AG09309 (cell line): ENCODE measurements at regions not wholly inside any gene's neighbourhood (a gene's known extent, or its start where the extent isn't known, plus 50 kb on each side); places are given as distances from the start of the nearest gene placed in this dataset.

Experiments
- DNase-seq: peaks from one replicate; pipeline ENCODE4 v3.0.0-alpha.2; 2010; ENCODE audit warnings: low read depth
- H3K4me3 ChIP-seq: 2 replicates; pipeline ENCODE4 v1.5.1; 2011; ENCODE audit warnings: mild to moderate bottlenecking, low read depth, low read length, moderate library complexity; ENCODE audit not compliant: control insufficient read depth
- TF ChIP-seq, protein P1 (sequence below): IDR thresholded peaks from 2 replicates; pipeline ENCODE4 v1.5.1; 2011; ENCODE audit warnings: mild to moderate bottlenecking, low read depth, low read length, inconsistent platforms; ENCODE audit not compliant: insufficient read depth, control insufficient read depth; ENCODE audit errors: missing control alignments

DNA sequence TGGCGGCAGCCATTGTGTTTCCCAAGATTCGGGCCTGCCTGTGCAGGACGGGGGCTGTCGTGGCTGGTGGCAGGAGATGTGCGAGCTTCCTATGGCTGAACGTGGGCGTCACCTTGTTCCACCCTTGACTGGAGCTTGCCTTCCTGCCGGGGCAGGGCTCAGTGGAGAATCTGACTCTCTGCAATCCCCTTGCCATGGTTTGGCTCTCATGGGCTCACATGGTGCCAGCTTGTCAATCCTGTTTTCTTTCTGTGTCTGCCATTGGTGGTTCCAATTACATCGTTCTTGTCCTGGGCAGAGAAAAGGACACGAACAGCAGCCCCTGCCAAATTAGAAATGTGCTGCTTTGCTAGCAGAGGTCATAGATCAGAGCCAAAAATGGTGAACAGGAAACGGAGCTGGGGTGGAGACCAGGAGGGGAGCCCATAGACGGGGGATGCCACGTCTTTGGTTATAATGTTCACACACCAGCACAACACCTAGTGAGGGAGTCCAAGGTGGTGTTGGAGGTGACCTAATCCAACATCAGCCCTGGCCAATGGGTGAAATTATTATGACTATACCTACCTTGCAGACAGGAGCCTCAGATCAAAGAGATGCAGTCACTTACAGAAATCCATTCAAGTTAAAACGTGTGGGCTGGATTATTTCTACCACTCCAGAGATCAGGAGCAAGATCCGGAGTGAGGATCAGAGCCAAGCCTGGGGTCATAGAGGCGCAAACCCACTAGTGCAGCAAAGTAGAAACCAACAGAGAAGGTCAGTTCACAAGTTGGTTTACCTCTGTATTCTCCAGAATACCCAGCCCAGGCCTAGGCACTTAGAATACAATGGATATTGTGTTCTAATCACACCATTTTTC lies 253.1 kb downstream of the SIPA1L2 start:
- DNase-seq: no peak
- TF ChIP-seq, protein P1, sequence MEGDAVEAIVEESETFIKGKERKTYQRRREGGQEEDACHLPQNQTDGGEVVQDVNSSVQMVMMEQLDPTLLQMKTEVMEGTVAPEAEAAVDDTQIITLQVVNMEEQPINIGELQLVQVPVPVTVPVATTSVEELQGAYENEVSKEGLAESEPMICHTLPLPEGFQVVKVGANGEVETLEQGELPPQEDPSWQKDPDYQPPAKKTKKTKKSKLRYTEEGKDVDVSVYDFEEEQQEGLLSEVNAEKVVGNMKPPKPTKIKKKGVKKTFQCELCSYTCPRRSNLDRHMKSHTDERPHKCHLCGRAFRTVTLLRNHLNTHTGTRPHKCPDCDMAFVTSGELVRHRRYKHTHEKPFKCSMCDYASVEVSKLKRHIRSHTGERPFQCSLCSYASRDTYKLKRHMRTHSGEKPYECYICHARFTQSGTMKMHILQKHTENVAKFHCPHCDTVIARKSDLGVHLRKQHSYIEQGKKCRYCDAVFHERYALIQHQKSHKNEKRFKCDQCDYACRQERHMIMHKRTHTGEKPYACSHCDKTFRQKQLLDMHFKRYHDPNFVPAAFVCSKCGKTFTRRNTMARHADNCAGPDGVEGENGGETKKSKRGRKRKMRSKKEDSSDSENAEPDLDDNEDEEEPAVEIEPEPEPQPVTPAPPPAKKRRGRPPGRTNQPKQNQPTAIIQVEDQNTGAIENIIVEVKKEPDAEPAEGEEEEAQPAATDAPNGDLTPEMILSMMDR: no peak

DNA sequence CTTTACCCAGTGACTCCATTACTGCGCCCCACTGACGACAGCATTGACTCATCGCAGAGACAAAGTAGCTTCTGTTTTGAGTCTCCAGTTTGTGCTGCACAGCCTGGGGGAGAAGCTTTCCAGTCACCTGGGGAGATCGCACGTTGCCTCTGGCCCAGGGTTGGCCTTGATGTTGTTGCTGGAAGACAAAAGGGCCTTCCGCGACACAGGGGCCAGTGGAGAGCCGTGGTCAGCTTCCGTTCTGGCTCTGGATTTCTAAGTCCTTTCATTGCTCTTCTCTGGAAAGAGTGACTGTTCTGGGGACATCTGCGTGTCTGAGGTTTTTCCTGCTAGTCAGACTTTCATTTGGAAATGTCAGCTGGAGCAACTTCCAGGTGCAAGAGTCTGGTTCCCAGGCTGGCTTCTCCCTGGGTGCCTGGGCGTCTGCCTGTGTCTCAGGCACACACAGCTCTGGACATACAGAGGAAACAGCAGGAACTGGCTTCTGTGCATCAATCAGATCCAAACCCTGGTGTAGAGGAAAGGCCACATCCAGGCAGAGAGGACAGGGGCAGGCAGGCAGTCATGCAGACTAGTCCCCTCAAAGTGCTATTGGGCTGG lies 257.0 kb downstream of the SIPA1L2 start:
- TF ChIP-seq, protein P1: no peak
- no peak for DNase-seq
- H3K4me3 ChIP-seq: no peak overlapping the region

More for the DNA sequence above, 253.1 kb downstream of the SIPA1L2 start:
- H3K4me3 ChIP-seq: no peak overlapping the region

DNA sequence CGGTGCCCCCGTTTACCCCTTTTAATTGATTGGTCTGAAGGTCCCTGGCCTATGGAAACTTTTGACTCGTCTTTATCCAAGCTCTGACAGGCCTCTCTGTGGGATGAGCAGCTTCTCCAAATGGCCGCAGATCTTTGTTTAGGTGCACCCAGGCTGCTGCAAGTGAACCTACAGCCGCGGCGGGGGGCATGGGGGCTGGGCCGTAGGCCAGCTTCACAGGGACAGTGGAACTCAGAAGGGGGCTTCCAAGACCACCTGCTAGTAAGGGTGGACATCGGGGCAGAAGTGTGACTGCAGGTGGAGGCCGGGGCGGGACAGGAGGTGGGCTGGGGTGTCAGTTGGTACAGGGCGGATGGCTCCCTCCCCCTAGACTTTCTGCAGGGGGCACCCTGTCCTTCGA lies 257.5 kb downstream of the SIPA1L2 start:
- H3K4me3 ChIP-seq: no peak overlapping the region
- TF ChIP-seq, protein P1: no peak
- DNase-seq: no peak

DNA sequence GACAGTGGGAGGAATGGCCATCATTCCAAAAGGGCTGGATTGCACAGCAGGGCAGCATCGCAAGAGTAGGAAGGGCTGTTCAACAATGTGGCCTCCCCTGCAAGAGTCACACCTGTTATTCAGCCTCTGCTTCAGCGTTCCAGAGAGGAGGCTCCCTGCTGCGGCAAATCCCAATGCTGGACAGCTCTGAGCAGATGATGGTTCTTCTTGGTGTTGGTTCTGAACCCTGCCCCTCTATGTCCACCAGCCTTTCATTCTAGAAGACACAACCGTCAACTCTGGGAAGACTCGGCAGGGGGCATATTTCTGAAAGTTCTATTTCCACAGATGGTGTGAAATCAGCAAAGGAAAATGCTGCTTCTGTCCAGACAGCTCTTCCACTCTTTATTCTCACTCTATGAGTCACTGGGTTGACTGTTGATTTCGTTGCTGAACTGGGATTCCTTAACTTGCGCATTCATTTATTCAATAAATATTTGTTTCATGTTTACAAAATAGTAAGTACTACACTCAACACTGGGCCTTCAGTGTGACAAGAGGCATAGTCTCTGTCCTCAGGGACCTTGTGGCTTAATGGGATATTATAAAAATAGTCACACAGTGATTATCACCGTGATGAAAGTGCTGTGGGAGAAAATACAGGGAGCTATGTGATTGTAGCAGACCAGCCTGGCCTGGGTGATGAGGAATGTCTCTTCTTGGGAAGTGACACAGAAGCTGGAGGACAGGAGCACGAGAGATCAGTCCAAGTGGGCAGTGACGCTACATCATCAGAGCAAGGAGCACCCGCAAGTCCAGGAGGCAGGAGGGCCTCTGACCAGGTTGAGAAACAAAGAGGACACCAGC lies 260.3 kb downstream of the SIPA1L2 start:
- TF ChIP-seq, protein P1: no peak
- no peak for DNase-seq
- H3K4me3 ChIP-seq: no peak overlapping the region

DNA sequence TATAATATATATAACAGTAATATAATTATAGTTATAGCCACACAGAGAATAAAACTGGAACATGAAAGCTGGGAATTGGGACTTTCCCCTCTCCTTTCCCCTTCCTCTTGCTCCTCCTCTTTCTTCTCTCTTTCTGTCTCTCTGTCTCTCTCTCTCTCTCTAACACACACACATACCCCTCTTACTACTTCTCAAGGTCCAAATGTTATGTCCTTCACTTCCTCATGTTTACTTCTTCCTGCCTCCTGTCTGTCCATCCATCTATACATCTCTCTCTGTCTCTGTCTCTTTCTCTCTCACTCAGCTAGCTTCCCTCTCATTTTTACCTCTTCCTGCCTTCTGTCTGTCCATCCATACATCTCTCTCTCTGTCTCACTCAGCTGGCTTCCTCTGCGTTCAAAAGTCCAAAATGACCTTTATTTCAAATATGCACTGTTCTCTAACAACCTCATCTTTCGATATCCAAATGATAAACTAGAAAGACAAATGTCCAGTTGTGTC lies 261.1 kb downstream of the SIPA1L2 start:
- no peak overlapping the region for H3K4me3 ChIP-seq
- DNase-seq: no peak
- TF ChIP-seq, protein P1: no peak

DNA sequence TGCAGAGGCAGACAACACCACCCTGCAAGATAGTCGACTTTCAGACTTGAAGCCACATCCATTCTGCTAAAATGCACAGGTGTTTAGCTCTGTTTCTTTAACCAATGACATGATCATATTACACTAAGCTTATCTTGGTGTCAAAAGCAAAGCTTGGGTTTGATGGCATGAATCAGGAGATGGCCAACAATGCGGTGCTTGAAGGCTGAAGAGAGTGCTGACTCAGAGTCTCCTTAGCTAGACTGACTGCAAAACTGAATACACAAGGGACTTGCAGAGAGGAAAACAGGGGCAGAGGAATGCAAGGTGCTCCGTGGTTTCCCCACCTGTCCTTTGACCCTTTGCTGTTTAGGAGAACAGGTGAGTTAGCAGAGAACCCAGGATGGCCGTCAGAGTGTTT lies 262.6 kb downstream of the SIPA1L2 start:
- DNase-seq: no peak
- TF ChIP-seq, protein P1: no peak
- no peak overlapping the region for H3K4me3 ChIP-seq
